GM12875 (cell line): ENCODE measurements at regions not wholly inside any gene's neighbourhood (a gene's known extent, or its start where the extent isn't known, plus 50 kb on each side); places are given as distances from the start of the nearest gene placed in this dataset.

Source experiments
- H3K4me3 ChIP-seq: one replicate; pipeline ENCODE4 v1.5.1; 2011; ENCODE audit warnings: low read depth, low read length, control low read depth
- CTCF ChIP-seq: IDR thresholded peaks from 2 replicates; pipeline ENCODE4 v1.5.1; 2011; ENCODE audit warnings: low read depth, mild to moderate bottlenecking, control low read depth, inconsistent platforms, low read length, moderate library complexity, borderline replicate concordance; ENCODE audit not compliant: insufficient read depth

DNA sequence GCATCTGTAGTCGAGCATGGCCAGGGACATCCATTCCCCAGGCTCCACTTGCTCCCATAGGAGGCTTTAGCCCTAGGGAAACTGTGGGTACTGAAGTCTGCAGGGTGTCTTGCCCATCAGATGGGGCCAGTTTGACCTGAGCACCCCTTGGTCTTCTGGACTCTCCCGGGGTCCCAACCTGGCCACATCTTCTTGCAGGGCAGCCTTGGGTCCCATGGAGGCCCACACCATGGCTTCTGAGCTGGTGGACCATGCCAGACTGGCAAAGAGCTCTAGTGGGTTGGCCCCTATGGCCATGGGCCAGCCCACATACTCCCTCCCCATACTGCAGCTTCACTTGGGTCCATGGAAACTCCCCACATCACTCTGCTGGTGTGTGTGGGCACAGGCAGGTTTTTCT, 154.4 kb upstream of the PRLR start:
- no peak overlapping the region for H3K4me3 ChIP-seq

DNA sequence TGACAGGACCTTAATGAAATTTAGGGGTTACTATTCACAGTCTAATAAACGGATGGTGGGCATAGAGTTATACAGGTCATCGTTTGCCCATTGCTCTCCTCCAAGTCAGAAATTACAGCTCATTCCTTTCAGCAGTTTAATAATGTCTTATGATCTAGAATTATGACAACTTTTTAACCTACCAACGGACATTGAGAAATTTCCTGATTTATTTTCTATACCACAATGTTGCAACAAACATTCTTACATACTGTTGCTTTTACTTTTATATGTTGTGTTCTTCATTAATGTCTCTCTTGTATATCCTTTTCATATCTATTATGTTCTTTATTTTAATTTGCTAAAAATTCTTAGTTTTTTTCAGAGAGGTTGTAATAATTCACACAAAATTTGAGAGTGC, 152.8 kb upstream of the PRLR start:
- no peak for TF ChIP-seq CTCF
- no peak overlapping the region for H3K4me3 ChIP-seq

More for the DNA sequence above, 154.4 kb upstream of the PRLR start:
- TF ChIP-seq CTCF, result no peak

DNA sequence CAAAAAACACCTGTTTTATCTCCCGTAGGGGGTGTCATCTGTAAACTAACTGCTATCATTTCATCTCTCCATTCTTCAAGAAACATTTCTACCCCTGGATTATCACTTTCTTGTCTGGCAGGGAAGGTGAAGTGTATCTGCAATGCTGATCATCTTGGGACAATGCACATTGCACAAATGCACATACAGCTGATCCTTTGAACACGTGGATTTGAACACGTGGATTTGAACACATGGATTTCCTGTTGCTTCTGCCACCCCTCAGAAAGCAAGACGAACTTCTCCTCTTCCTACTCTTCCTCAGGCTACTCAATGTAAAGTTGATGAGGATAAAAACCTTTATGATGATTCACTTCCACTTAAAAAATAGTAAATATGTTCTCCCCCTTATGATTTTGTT, 147.4 kb upstream of the PRLR start:
- TF ChIP-seq CTCF, result no peak

GRCh38 chr5:35374584-35374983, 144.3 kb upstream of the PRLR start:
- H3K4me3 ChIP-seq, result no peak overlapping the region
- no peak for TF ChIP-seq CTCF

More for the DNA sequence above, 147.4 kb upstream of the PRLR start:
- no peak overlapping the region for H3K4me3 ChIP-seq

GRCh38 chr5:35373249-35373648, 143.0 kb upstream of the PRLR start:
- no peak for TF ChIP-seq CTCF
- H3K4me3 ChIP-seq, result no peak overlapping the region

GRCh38 chr5:35372482-35372881, 142.2 kb upstream of the PRLR start:
- no peak overlapping the region for H3K4me3 ChIP-seq
- TF ChIP-seq CTCF, result no peak

GRCh38 chr5:35371951-35372426, 141.7 kb upstream of the PRLR start:
- H3K4me3 ChIP-seq, result no peak overlapping the region
- no peak for TF ChIP-seq CTCF
